GM12878 (cell line): ENCODE measurements at regions not wholly inside any gene's neighbourhood (a gene's known extent, or its start where the extent isn't known, plus 50 kb on each side); places are given as distances from the start of the nearest gene placed in this dataset.

Source experiments
- ATAC-seq: fragments of 200-7000 bp; cut with Tn5 transposase; 3 replicates; pipeline ENCODE4 v1.9.1; 2020; ENCODE audit warnings: mild to moderate bottlenecking, moderate library complexity
- BruUV-seq: library from RNA; stranded (reverse); fragments of 400-500 nt; replicated peaks from 2 replicates; lab custom pipeline; 2021; lab: Mats Ljungman, UMichigan
- CTCF ChIA-PET: fragments of 300-600 bp; sonication (Branson Sonifier 250); formaldehyde crosslinking; extraction: SDS; loops from one replicate; lab custom pipeline; 2021; ENCODE audit warnings: inconsistent platforms; lab: Yijun Ruan, JAX
- POLR2A ChIA-PET: fragments of 350-600 bp; formaldehyde crosslinking; extraction: SDS; loops from one replicate; lab custom pipeline; 2021; ENCODE audit warnings: inconsistent platforms; lab: Charles Lee
- RAD21 ChIA-PET: fragments of 300-600 bp; sonication (Branson Sonifier 250); formaldehyde crosslinking; loops from one replicate; lab custom pipeline; 2023; ENCODE audit warnings: antibody characterized with exemption; ENCODE audit not compliant: unreplicated experiment; lab: Charles Lee
- SMC1A ChIA-PET: fragments of 300-600 bp; sonication (Branson Sonifier 250); formaldehyde crosslinking; loops from one replicate; lab custom pipeline; 2023; ENCODE audit not compliant: unreplicated experiment, uncharacterized antibody; lab: Charles Lee
- DNase-seq: peaks from one replicate; pipeline ENCODE4 v3.0.0-alpha.2; 2011; ENCODE audit warnings: low read depth, low spot score
- FAIRE-seq: peaks from 3 replicates; lab custom pipeline; 2011; peaks lifted over from hg19 to GRCh38; lab: Jason Lieb, UNC
- H2AFZ ChIP-seq: 2 replicates; pipeline ENCODE4 v1.6.0; 2011; ENCODE audit warnings: low read depth, low read length, control low read depth; ENCODE audit not compliant: control insufficient read depth
- H3K27ac ChIP-seq: 2 replicates; pipeline ENCODE4 v1.5.1; 2011; ENCODE audit warnings: control low read depth; ENCODE audit not compliant: control insufficient read depth, insufficient read depth
- H3K27me3 ChIP-seq, 2 experiments: replicated peaks in 1 of 2; 2 replicates each; pipeline versions ENCODE4 v1.6.0 to v1.6.1; 2011; ENCODE audit warnings: low read length in 1 of 2; ENCODE audit not compliant: control insufficient read depth in 2 of 2, insufficient read depth in 2 of 2
- H3K36me3 ChIP-seq, 2 experiments: 2 replicates each; pipeline ENCODE4 v1.5.1; 2011; ENCODE audit warnings: low read length in 1 of 2; ENCODE audit not compliant: control insufficient read depth in 2 of 2, insufficient read depth in 2 of 2
- H3K4me1 ChIP-seq: 2 replicates; pipeline ENCODE4 v1.6.1; 2011; ENCODE audit warnings: mild to moderate bottlenecking, low read length, moderate library complexity, mixed read lengths; ENCODE audit not compliant: control insufficient read depth, insufficient read depth
- H3K4me2 ChIP-seq: 2 replicates; pipeline ENCODE4 v1.6.0; 2011; ENCODE audit warnings: control low read depth; ENCODE audit not compliant: control insufficient read depth, insufficient read depth
- H3K4me3 ChIP-seq: fragments of 200-600 bp; sonication (generic); 2 replicates; pipeline ENCODE4 v1.5.1; 2016
- H3K79me2 ChIP-seq: 2 replicates; pipeline ENCODE4 v1.6.0; 2011; ENCODE audit warnings: low read length; ENCODE audit not compliant: control insufficient read depth, insufficient read depth
- H3K9ac ChIP-seq: 2 replicates; pipeline ENCODE4 v1.8.0; 2011; ENCODE audit warnings: low read length, control low read depth, mixed read lengths; ENCODE audit not compliant: control insufficient read depth, insufficient read depth
- H3K9me3 ChIP-seq: replicated peaks from 3 replicates; pipeline ENCODE4 v1.5.1; 2011; ENCODE audit warnings: mild to moderate bottlenecking, low read length; ENCODE audit not compliant: control insufficient read depth, insufficient read depth
- H4K20me1 ChIP-seq: 2 replicates; pipeline ENCODE4 v1.6.0; 2011; ENCODE audit not compliant: control insufficient read depth, insufficient read depth
- CTCF ChIP-seq, 3 experiments: IDR thresholded peaks in 2 of 3; conservative IDR thresholded peaks in 1 of 3; 2 replicates each; pipeline ENCODE4 v1.5.1; 2011; ENCODE audit warnings: low read depth in 3 of 3, low read length in 3 of 3, mild to moderate bottlenecking in 3 of 3, control low read depth in 2 of 3, moderate library complexity in 2 of 3, inconsistent platforms in 1 of 3, mixed read lengths in 1 of 3; ENCODE audit not compliant: control insufficient read depth in 2 of 3, insufficient read depth in 1 of 3; ENCODE audit errors: extremely low read depth in 1 of 3
- GATAD2B ChIP-seq: fragments of 450-650 bp; conservative IDR thresholded peaks from 2 replicates; pipeline ENCODE4 v1.6.1; 2017; ENCODE audit warnings: low read depth, mild to moderate bottlenecking, moderate library complexity
- IKZF2 ChIP-seq, 2 experiments: fragments of 450-650 bp; IDR thresholded peaks; 2 replicates each; pipeline ENCODE4 v1.6.1; 2017; ENCODE audit warnings: mild to moderate bottlenecking in 2 of 2, moderate library complexity in 2 of 2
- IRF3 ChIP-seq: fragments of 450-650 bp; IDR thresholded peaks from 2 replicates; pipeline ENCODE4 v1.6.1; 2014; ENCODE audit warnings: mild to moderate bottlenecking
- KAT2A ChIP-seq: conservative IDR thresholded peaks from 2 replicates; pipeline ENCODE4 v1.6.1; 2011; ENCODE audit warnings: low read depth, low read length; ENCODE audit not compliant: control insufficient read depth
- MAX ChIP-seq: IDR thresholded peaks from 2 replicates; pipeline ENCODE4 v1.6.1; 2012; ENCODE audit warnings: low read depth, low read length, improper control_type of control experiment
- MYC ChIP-seq: IDR thresholded peaks from 2 replicates; pipeline ENCODE4 v1.6.1; 2011; ENCODE audit warnings: mild to moderate bottlenecking, low read length, moderate library complexity, inconsistent platforms; ENCODE audit not compliant: insufficient read depth, insufficient replicate concordance, insufficient read length, severe bottlenecking
- NFYB ChIP-seq: IDR thresholded peaks from 2 replicates; pipeline ENCODE4 v1.6.1; 2011; ENCODE audit warnings: low read depth, mild to moderate bottlenecking, low read length, improper control_type of control experiment, moderate library complexity; ENCODE audit not compliant: insufficient read depth
- PAX5 ChIP-seq: IDR thresholded peaks from 2 replicates; pipeline ENCODE4 v1.6.1; 2011; ENCODE audit warnings: low read depth, low read length, borderline replicate concordance
- RCOR1 ChIP-seq: conservative IDR thresholded peaks from 2 replicates; pipeline ENCODE4 v1.6.1; 2012; ENCODE audit warnings: low read depth, low read length, improper control_type of control experiment
- RELA ChIP-seq: fragments of 450-650 bp; IDR thresholded peaks from 2 replicates; pipeline ENCODE4 v1.8.0; 2014; ENCODE audit warnings: borderline replicate concordance; ENCODE audit not compliant: partially characterized antibody
- RFX5 ChIP-seq: IDR thresholded peaks from 2 replicates; pipeline ENCODE4 v1.6.1; 2011; ENCODE audit warnings: low read depth, low read length, improper control_type of control experiment
- SIN3A ChIP-seq: IDR thresholded peaks from 2 replicates; pipeline ENCODE4 v1.6.1; 2012; ENCODE audit warnings: low read depth, low read length, improper control_type of control experiment
- YY1 ChIP-seq: IDR thresholded peaks from 2 replicates; pipeline ENCODE4 v1.6.1; 2011; ENCODE audit warnings: low read depth, mild to moderate bottlenecking, low read length
- WGBS: methylation state at CpG from one replicate; pipeline ENCODE4 v1.1.6; 2016; ENCODE audit warnings: low lambda C conversion rate; ENCODE audit not compliant: insufficient replicate concordance, insufficient coverage; ENCODE audit errors: missing lambda C conversion rate; 5-methylcytosine and 5-hydroxymethylcytosine counted together
- in situ Hi-C: fragments of 300-500 bp; cut with MboI; formaldehyde crosslinking; loops from 9 replicates; pipeline ENCODE4 v1.14.3; 2018; ENCODE audit warnings: mixed read lengths
- intact Hi-C: fragments of 100-400 bp; cut with micrococcal nuclease; formaldehyde crosslinking; loops from one replicate; pipeline ENCODE4 v1.14.2; 2022; ENCODE audit not compliant: unreplicated experiment

GRCh38 chr13:75931116-75931515, 295.0 kb downstream of the LMO7 start:
- H3K4me2 ChIP-seq: no peak overlapping the region
- CTCF ChIA-PET: no interaction called here
- ATAC-seq (no peak), FAIRE-seq (no peak), DNase-seq (no peak)
- no peak overlapping the region for H3K9ac ChIP-seq
- no peaks in the 10 kb centered on the region for H3K4me1 ChIP-seq
- no peaks in the 10 kb centered on the region for H3K9me3 ChIP-seq
- 0% methylated on average over 1 of the region's 1 CpG for WGBS
- no peaks in the 10 kb centered on the region for H4K20me1 ChIP-seq
- RAD21 ChIA-PET: interaction anchor here (1.2 kb wide), 1 partner anchor 67 kb away, joined by 3 read pairs; no protein-coding TSS in a partner anchor
- BruUV-seq: no TSS peak
- no peaks in the 10 kb centered on the region for H3K27me3 ChIP-seq
- H3K27ac ChIP-seq: no peak overlapping the region
- SMC1A ChIA-PET: interaction anchor here (1.5 kb wide), 1 partner anchor 28 kb away, joined by 3 read pairs; no protein-coding TSS in a partner anchor
- H3K36me3 ChIP-seq: no peaks in the 10 kb centered on the region
- H3K4me3 ChIP-seq: no peak overlapping the region
- TF ChIP-seq MYC (no peak), RELA (no peak), KAT2A (no peak), PAX5 (no peak), IRF3 (no peak), IKZF2 (IDR thresholded peaks at IDR 0.05) (no peak), NFYB (no peak), GATAD2B (no peak), MAX (no peak), YY1 (no peak), RFX5 (no peak), RCOR1 (no peak), CTCF (IDR thresholded peaks at IDR 0.05 in 2 of 3, conservative IDR thresholded peaks at IDR 0.05 in 1 of 3; ENCODE audit: control insufficient read depth in 2 of 3, extremely low read depth in 1 of 3, insufficient read depth in 1 of 3, low read depth in 3 of 3, low read length in 3 of 3) (no peak), SIN3A (no peak)
- POLR2A ChIA-PET: interaction anchor here (0.6 kb wide), 1 partner anchor 9 kb away, joined by 5 read pairs; no protein-coding TSS in a partner anchor
- no peak overlapping the region for H2AFZ ChIP-seq
- no peaks in the 10 kb centered on the region for H3K79me2 ChIP-seq
- in situ Hi-C loops: no loop called here
- intact Hi-C loops: no loop called here
